SW 1271 (cell line): ENCODE measurements at regions not wholly inside any gene's neighbourhood (a gene's known extent, or its start where the extent isn't known, plus 50 kb on each side); places are given as distances from the start of the nearest gene placed in this dataset.
"Not testable (repeated sequence)": the region's sequence is repeated elsewhere in the genome, so short reads cannot be mapped to it uniquely, and the experiment has no call there.

Experiments used
- DNase-seq, 2 experiments: peaks; one replicate each; lab custom pipeline; 2025; lab: John Stamatoyannopoulos, UW

DNA sequence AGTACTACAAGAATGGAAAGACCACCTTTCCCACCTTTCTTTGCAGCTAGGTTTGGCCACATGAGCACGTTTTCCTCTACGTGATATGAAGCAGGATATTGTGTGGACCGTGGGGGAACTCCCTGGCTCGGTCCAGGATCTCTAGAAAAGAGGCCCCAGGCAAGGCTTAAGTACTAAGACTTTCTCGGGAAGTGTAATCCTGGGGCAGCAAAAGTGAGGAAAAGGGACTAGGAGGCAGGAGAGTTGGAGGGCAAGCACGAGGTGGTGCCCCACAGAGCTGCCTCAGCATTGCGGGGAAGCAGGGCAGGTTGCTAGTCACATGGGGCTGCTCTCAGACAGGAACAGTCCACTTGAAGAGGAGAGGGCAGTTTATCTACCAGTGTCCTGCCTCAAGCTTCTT is 235.1 kb downstream of the GADD45G start:
- DNase-seq: no peak

GRCh38 chr9:89841456-89841855 is 236.6 kb downstream of the GADD45G start:
- no peak for DNase-seq

- no peak for DNase-seq
Measured at GRCh38 chr9:89842267-89842768, 237.5 kb downstream of the GADD45G start.

DNA sequence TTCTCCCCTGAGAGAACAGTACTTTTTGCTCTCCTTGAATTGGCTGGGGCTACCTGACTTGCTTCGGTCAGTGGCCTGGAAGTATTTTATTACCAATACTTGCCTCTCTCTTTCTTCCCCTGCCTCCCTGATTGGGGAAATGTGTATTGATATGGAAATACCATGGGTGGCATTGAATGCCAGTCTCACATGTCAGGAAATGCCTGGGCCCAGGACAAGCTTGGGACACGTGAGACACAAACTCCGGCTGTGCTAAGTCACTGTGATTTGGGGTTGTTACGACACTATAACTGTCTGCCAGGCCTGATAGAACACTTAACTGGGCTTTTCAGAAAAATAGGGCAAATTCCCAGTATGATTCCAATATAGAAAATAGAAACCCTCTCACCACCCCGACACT is 238.3 kb downstream of the GADD45G start:
- no peak for DNase-seq

DNA sequence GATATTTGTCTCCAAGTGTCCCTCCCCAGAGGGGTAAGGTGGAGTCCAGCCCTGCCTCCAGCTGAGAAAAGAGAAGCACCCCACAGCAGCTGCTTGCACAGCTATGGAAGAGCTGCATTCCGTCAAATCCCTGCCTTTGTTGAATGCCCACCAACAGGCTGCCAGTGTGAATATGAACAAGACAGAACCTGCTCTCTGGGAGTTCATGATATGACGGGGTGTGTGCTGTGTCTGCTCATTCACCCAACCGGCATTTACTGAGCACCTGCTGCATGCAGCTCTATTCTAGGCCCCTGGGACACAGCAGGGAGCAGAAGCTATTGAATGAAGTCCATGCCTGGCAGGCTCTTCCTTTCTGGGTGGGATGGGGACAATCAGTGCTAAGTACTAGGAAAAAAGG is 238.8 kb downstream of the GADD45G start:
- no peak for DNase-seq

- no peak for DNase-seq
Measured at GRCh38 chr9:89844075-89844474, 239.3 kb downstream of the GADD45G start.

DNA sequence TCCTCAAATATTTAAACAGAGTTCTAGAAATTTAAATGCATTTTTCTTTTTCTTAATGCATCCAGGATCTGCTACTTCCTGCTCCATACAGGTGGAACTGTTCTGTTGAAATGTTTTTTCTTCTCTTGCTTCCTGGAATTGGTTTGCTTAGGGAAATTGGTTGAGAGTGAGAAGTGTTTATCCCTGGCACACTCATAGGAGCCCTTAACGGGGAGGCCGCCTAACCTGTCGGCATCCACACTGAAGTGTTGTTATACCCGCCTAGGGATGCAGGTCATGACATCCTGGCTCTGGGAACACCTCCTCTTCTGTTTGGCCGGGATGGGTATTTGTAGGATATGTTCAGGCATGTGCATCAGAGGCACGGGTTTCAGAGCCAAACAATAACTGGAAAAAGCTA is 239.7 kb downstream of the GADD45G start:
- DNase-seq: no peak

DNA sequence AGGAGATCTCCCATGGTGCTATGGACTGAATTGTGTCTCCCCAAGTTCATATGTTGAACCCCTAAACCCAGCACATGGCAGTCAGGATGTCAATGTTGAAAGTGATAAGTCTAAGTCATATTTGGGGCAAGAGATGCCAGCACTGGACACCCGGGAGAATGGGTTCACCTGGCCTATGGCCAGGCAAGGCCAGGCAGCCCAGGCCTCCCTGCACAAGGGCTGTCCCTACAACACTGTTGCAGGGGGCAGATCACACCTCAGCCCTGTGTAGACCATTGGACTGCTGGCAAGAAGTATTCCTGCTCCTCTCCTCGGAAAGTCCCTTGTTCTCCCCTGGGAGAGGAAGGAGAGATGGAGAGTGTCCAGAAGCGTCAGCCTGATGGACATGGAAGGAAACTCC is 240.5 kb downstream of the GADD45G start:
- no peak for DNase-seq

DNA sequence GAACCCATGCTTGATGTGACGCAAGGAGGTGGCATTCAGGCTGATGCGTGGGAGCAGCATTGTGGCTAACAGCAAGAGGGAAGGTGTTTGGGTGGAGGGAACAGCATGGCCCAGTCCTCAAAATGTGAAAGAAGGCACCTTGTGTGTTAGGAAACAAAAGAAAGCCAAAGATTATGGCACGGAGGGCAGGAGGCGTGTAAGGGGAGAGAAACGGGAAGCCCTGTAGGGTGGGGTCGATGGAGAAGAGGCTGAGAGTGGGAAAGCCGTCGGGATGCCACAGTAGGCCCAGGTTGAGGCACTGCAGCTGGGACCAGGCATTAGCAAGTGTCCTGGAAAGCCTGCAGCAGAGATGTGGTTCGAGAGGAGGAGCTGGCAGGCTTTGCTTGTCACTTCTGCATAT is 241.1 kb downstream of the GADD45G start:
- DNase-seq: no peak

GRCh38 chr9:89848060-89849040 is 243.5 kb downstream of the GADD45G start:
- no peak for DNase-seq

GRCh38 chr9:89849096-89849495 is 244.3 kb downstream of the GADD45G start:
- no peak for DNase-seq

- DNase-seq: no peak
Measured at GRCh38 chr9:89850153-89850552, 245.3 kb downstream of the GADD45G start.

DNA sequence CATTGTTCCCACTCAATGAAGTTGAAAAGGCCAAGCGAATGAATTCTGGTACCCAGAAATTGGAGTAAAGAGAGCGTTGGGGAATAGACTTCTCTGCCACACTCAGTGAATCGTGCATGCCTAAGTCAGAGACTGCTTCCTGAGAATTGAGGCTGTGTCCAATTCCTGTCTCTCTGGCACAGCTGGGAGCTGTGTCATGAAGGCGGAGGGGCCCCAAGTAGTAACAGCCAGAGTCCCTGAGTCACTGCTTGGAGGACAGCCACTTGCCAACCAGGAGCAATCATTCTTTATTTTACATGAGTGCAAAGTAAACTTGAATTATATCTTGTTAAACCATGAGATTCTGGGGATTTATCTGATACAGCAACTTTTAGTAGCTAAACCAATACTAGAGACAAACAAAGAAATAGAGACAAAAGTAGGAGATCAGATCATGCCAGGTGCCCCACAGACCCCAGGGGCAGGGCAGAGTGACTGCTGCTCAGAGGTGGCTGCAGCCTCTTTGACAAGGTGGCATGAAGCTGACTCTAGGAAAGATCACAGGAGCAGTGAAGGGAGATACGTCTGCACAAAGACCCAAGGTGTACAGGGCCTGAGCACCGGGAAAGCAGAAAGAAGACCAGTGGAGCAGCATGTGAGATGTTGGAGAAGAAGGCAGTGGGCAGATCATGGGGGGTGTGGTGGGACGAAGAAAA is 246.0 kb downstream of the GADD45G start:
- no peak for DNase-seq

- no peak for DNase-seq
Measured at GRCh38 chr9:89853161-89853560, 248.3 kb downstream of the GADD45G start.

- no peak for DNase-seq
Measured at GRCh38 chr9:89853931-89854330, 249.1 kb downstream of the GADD45G start.

DNA sequence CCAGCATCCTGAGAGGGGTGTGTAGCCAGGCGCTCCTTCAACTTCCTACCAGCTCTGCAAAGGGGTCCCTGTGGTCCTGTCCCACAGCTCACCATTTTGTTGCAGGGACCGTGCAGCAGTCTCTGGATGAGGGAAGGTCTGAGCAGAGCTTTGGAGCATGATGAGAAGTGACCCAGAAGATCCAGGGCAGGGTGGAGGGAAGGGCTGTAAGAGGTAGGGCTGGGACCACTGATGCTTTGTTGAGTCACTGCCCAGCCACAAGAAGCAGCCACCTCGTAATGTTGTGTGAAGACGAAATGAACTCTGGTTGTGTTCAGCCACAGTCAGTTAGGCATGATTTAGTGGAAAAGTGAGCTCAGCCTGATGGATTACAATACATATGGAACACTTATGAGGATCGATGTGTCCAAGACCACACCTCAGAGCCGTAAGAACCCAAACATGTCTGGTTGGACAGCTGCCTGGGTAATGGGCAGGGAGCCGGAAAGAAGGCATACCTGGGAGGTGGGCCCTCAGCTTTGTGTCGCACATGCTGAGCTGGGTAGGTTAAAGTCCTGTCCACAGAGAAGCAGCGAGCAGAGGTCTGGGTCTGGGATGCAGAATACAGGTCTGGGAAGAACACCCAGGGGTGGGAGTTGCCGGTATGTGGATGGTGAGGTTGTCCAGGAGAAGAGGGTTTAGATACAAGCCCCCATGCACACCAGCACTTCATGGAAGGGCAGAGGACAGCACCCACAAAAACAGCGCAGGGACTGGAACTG is 250.1 kb downstream of the GADD45G start:
- no peak for DNase-seq

DNA sequence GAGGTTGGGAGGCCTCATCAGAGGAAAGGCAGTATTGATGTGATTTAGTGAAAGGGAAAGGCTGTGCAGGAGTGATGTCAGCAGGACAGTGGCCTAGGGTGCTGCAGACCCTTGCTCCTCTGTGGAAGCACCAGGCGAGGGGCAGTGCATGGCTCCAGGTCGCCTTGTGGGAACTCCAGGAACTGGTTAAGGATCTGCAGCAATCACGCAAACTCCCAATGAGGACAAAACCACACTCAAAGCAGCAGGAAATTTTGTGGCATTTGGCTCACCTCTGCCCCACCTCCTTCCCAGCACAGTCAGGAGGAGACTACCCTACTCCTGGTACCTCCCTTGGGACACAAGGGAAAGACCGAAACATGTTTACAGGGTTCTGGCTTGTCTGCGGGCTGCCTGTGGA is 251.5 kb downstream of the GADD45G start:
- not testable (repeated sequence) for DNase-seq

DNA sequence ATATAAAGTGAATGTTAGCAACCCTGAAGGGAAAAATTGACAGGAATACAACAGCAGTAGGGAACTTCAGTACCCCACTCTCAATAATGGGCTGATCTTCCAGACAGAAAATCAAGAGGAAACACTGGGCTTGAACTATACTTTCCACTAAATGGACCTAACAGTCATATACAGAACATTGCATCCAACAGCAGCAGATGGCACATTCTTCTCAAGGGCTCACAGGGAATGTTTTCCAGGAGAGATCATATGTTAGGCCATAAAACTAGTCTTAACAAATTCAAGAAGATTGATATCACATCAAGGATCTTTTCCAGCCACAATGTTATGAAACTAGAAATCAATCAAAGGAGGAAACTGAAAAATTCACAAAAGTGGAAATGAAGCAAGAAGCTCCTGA is 252.1 kb downstream of the GADD45G start:
- DNase-seq: not testable (repeated sequence)

DNA sequence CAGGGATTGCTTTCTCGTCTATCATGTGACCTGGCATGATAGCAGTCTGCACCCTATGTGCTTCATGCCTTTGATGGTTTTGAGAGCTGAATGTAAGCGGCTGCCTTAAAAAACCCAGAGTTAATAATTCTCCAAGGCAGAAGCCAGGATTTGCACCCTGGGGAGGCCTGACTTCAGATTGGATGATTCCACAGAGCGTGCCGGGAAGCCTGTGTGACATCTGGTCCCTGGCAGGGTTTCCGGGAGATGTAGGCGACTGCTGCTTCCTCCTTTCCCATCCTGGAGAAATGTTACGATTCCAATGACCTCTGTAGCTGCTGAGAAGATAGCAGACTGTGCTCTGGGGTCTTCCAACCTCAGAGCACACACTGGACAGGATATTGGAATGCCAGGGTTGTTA is 255.0 kb downstream of the GADD45G start:
- not testable (repeated sequence) for DNase-seq

- not testable (repeated sequence) for DNase-seq
Measured at GRCh38 chr9:89861371-89861770, 256.6 kb downstream of the GADD45G start.

- no peak for DNase-seq
Measured at GRCh38 chr9:89862316-89862715, 257.5 kb downstream of the GADD45G start.

GRCh38 chr9:89863141-89863540 is 258.3 kb downstream of the GADD45G start:
- no peak for DNase-seq
